IMR-90 (cell line): ENCODE measurements at regions not wholly inside any gene's neighbourhood (a gene's known extent, or its start where the extent isn't known, plus 50 kb on each side); places are given as distances from the start of the nearest gene placed in this dataset.
A peak's percentile ranks its signal among the peaks of the same experiment; 100 is the strongest.

ENCODE experiments used
- ATAC-seq: fragments of 200-7000 bp; cut with Tn5 transposase; 2 replicates; pipeline ENCODE4 v1.9.1; 2020; ENCODE audit warnings: low read depth, mild to moderate bottlenecking, moderate library complexity
- BruUV-seq: library from RNA; stranded (reverse); fragments of 400-500 nt; replicated peaks from 2 replicates; lab custom pipeline; 2021; lab: Mats Ljungman, UMichigan
- CTCF ChIA-PET: fragments of 300-600 bp; formaldehyde crosslinking; extraction: SDS; loops from one replicate; lab custom pipeline; 2021; ENCODE audit warnings: antibody characterized with exemption; lab: Yijun Ruan, JAX
- POLR2A ChIA-PET: fragments of 300-600 bp; sonication (Branson Sonifier 250); formaldehyde crosslinking; loops from one replicate; lab custom pipeline; 2022; ENCODE audit warnings: antibody characterized with exemption; ENCODE audit not compliant: unreplicated experiment; lab: Charles Lee
- DNase-seq: peaks from one replicate; pipeline ENCODE4 v3.0.0; 2013
- H2AFZ ChIP-seq: replicated peaks from 2 replicates; pipeline ENCODE3; 2013; ENCODE audit warnings: low read length, mild to moderate bottlenecking; ENCODE audit not compliant: poor library complexity
- H2AK5ac ChIP-seq: 2 replicates; pipeline ENCODE4 v1.6.1; 2013; ENCODE audit warnings: low read depth, low read length, inconsistent platforms
- H2AK9ac ChIP-seq: replicated peaks from 2 replicates; pipeline ENCODE3; 2013; ENCODE audit warnings: mild to moderate bottlenecking, low read depth, low read length, moderate library complexity; ENCODE audit not compliant: poor library complexity
- H2BK120ac ChIP-seq: 2 replicates; pipeline ENCODE4 v1.6.1; 2013; ENCODE audit warnings: low read depth, low read length, inconsistent platforms
- H2BK15ac ChIP-seq: 3 replicates; pipeline ENCODE4 v1.6.1; 2013; ENCODE audit warnings: low read depth, low read length, inconsistent platforms
- H2BK20ac ChIP-seq: 2 replicates; pipeline ENCODE4 v1.6.1; 2013; ENCODE audit warnings: low read depth, mild to moderate bottlenecking, inconsistent platforms, low read length, moderate library complexity
- H2BK5ac ChIP-seq: 2 replicates; pipeline ENCODE4 v1.6.1; 2013; ENCODE audit warnings: mild to moderate bottlenecking, low read depth, low read length, inconsistent platforms; ENCODE audit not compliant: poor library complexity, severe bottlenecking
- H3K14ac ChIP-seq: replicated peaks from 2 replicates; pipeline ENCODE4 v1.6.1; 2013; ENCODE audit warnings: low read depth, low read length, inconsistent platforms
- H3K18ac ChIP-seq: 2 replicates; pipeline ENCODE4 v1.6.1; 2013; ENCODE audit warnings: low read depth, low read length, control low read depth
- H3K23ac ChIP-seq: 2 replicates; pipeline ENCODE4 v1.6.1; 2013; ENCODE audit warnings: low read depth, low read length, inconsistent platforms
- H3K27ac ChIP-seq: 2 replicates; pipeline ENCODE4 v1.5.1; 2013; ENCODE audit warnings: mild to moderate bottlenecking, control low read depth, low read length; ENCODE audit not compliant: insufficient read depth
- H3K27me3 ChIP-seq: 2 replicates; pipeline ENCODE4 v1.6.1; 2013; ENCODE audit warnings: low read length; ENCODE audit not compliant: control insufficient read depth, insufficient read depth
- H3K36me3 ChIP-seq: 2 replicates; pipeline ENCODE4 v1.6.1; 2013; ENCODE audit warnings: low read length, mixed read lengths; ENCODE audit not compliant: control insufficient read depth, insufficient read depth
- H3K4ac ChIP-seq: 2 replicates; pipeline ENCODE4 v1.6.1; 2013; ENCODE audit warnings: low read depth, low read length, inconsistent platforms
- H3K4me1 ChIP-seq: 2 replicates; pipeline ENCODE4 v1.6.1; 2013; ENCODE audit warnings: low read length, mixed read lengths; ENCODE audit not compliant: control insufficient read depth, insufficient read depth
- H3K4me2 ChIP-seq: 2 replicates; pipeline ENCODE4 v1.6.1; 2013; ENCODE audit warnings: low read depth, mild to moderate bottlenecking, control low read depth, low read length, moderate library complexity
- H3K4me3 ChIP-seq: 2 replicates; pipeline ENCODE4 v1.5.1; 2013; ENCODE audit warnings: low read depth, mild to moderate bottlenecking, control low read depth, low read length, moderate library complexity; ENCODE audit not compliant: insufficient read depth
- H3K56ac ChIP-seq: 2 replicates; pipeline ENCODE4 v1.6.1; 2013; ENCODE audit warnings: low read length, inconsistent platforms; ENCODE audit not compliant: insufficient read depth; ENCODE audit errors: extremely low read depth
- H3K79me1 ChIP-seq, 2 experiments: 2 replicates each; pipeline ENCODE4 v1.6.1; 2013; ENCODE audit warnings: low read length in 2 of 2, inconsistent platforms in 1 of 2, low read depth in 1 of 2
- H3K9ac ChIP-seq: 2 replicates; pipeline ENCODE4 v1.6.1; 2013; ENCODE audit warnings: low read depth, low read length, control low read depth
- H3K9me1 ChIP-seq: 2 replicates; pipeline ENCODE4 v1.6.1; 2013; ENCODE audit warnings: low read length, inconsistent platforms; ENCODE audit not compliant: insufficient read depth
- H3K9me3 ChIP-seq: 2 replicates; pipeline ENCODE4 v1.6.1; 2013; ENCODE audit warnings: low read length; ENCODE audit not compliant: control insufficient read depth, insufficient read depth
- H4K20me1 ChIP-seq: 2 replicates; pipeline ENCODE4 v1.6.1; 2013; ENCODE audit warnings: low read length, inconsistent platforms; ENCODE audit not compliant: insufficient read depth
- H4K5ac ChIP-seq: 2 replicates; pipeline ENCODE4 v1.6.1; 2013; ENCODE audit warnings: mild to moderate bottlenecking, low read depth, low read length, control low read depth
- H4K8ac ChIP-seq, 2 experiments: 2 replicates each; pipeline ENCODE4 v1.6.1; 2013; ENCODE audit warnings: low read depth in 2 of 2, low read length in 2 of 2, control low read depth in 1 of 2, inconsistent platforms in 1 of 2
- H4K91ac ChIP-seq: 2 replicates; pipeline ENCODE4 v1.6.1; 2013; ENCODE audit warnings: low read depth, low read length, inconsistent platforms; ENCODE audit not compliant: insufficient read depth
- BHLHE40 ChIP-seq: fragments of 150-350 bp; IDR thresholded peaks from 2 replicates; pipeline ENCODE4 v1.6.1; 2016; ENCODE audit warnings: mild to moderate bottlenecking, low read depth, low read length
- CHD1 ChIP-seq: IDR thresholded peaks from 2 replicates; pipeline ENCODE4 v1.6.1; 2012; ENCODE audit warnings: low read depth, low read length, improper control_type of control experiment
- ELK1 ChIP-seq: fragments of 150-350 bp; IDR thresholded peaks from 2 replicates; pipeline ENCODE4 v1.6.1; 2016; ENCODE audit warnings: low read depth, mild to moderate bottlenecking, low read length, moderate library complexity, borderline replicate concordance
- NFE2L2 ChIP-seq: fragments of 150-350 bp; IDR thresholded peaks from 2 replicates; pipeline ENCODE4 v1.6.1; 2016; ENCODE audit warnings: low read depth, mild to moderate bottlenecking, low read length
- RCOR1 ChIP-seq: IDR thresholded peaks from 2 replicates; pipeline ENCODE4 v1.6.1; 2012; ENCODE audit warnings: mild to moderate bottlenecking, low read length, improper control_type of control experiment; ENCODE audit not compliant: insufficient replicate concordance
- SMC3 ChIP-seq: fragments of 150-350 bp; IDR thresholded peaks from 2 replicates; pipeline ENCODE4 v1.6.1; 2016; ENCODE audit warnings: low read depth, mild to moderate bottlenecking, antibody characterized with exemption, low read length, moderate library complexity
- USF2 ChIP-seq: fragments of 150-350 bp; IDR thresholded peaks from 2 replicates; pipeline ENCODE4 v1.6.1; 2017; ENCODE audit warnings: mild to moderate bottlenecking, antibody characterized with exemption, low read length, low read depth
- WGBS, 2 experiments: methylation state at CpG; one replicate each; pipeline versions ENCODE4 v1.1.5 to v1.1.7; 2013; ENCODE audit warnings: missing lambda C conversion rate in 2 of 2; ENCODE audit not compliant: insufficient read length in 1 of 2; ENCODE audit errors: extremely low coverage in 2 of 2; 5-methylcytosine and 5-hydroxymethylcytosine counted together
- dilution Hi-C: fragments of 300-500 bp; cut with HindIII; formaldehyde crosslinking; loops from one replicate; pipeline ENCODE4 v1.14.3; 2018; ENCODE audit warnings: low sequenced_read_pairs; ENCODE audit not compliant: unreplicated experiment
- in situ Hi-C: fragments of 300-500 bp; cut with MboI; formaldehyde crosslinking; loops from 3 replicates; pipeline ENCODE4 v1.14.3; 2019; ENCODE audit warnings: low sequenced_read_pairs, inconsistent platforms, mixed read lengths
- intact Hi-C: fragments of 100-400 bp; cut with micrococcal nuclease; formaldehyde crosslinking; loops from 2 replicates; pipeline ENCODE4 v1.10.0; 2022

- Histone ChIP-seq H3K36me3 (no peaks in the 10 kb centered on the region), H2AFZ (no peak overlapping the region), H4K5ac (no peak overlapping the region), H2BK20ac (no peak overlapping the region; the same call in 1 of the 2 replicates), H2BK120ac (peak overlapping the region; percentile 22; the same call in 1 of the 2 replicates), H3K27me3 (no peaks in the 10 kb centered on the region), H3K27ac (no peak overlapping the region), H3K4me1 (peaks cover 2% of the 10 kb centered on the region; the same call in 1 of the 2 replicates), H3K23ac (no peak overlapping the region), H3K9me1 (peaks cover 7% of the 10 kb centered on the region; the same call in 1 of the 2 replicates), H3K14ac (no peak overlapping the region), H3K4ac (no peak overlapping the region), H3K4me3 (no peak overlapping the region), H4K8ac (no peak overlapping the region), H3K18ac (no peak overlapping the region), H4K91ac (no peak overlapping the region; the same call in 1 of the 2 replicates), H3K9ac (no peak overlapping the region), H3K79me1 (no peaks in the 10 kb centered on the region), H3K4me2 (no peak overlapping the region), H2BK5ac (no peak overlapping the region), H2AK5ac (peak overlapping the region; percentile 7; the same call in 1 of the 2 replicates), H3K56ac (no peak overlapping the region), H4K20me1 (no peaks in the 10 kb centered on the region), H2AK9ac (no peak overlapping the region), H2BK15ac (no peak overlapping the region), H3K9me3 (no peaks in the 10 kb centered on the region)
- in situ Hi-C loops = no loop called here
- DNase-seq (no peak), ATAC-seq (no peak)
- dilution Hi-C loops = no loop called here
- POLR2A ChIA-PET = no interaction called here
- 92% methylated on average over 2 of the region's 5 CpGs; no CpG with 5 or more reads in 1 of the 2 experiments for WGBS, 2 experiments
- TF ChIP-seq ELK1 (no peak), BHLHE40 (no peak), USF2 (no peak), SMC3 (no peak), CHD1 (no peak), RCOR1 (no peak), NFE2L2 (no peak)
- BruUV-seq = no TSS peak
- intact Hi-C loops = no loop called here
- CTCF ChIA-PET = interaction anchor here (0.6 to 1.1 kb wide), 2 partner anchors 11 to 186 kb away, joined by 4 to 6 read pairs; no protein-coding TSS in a partner anchor
Measured at GRCh38 chr1:234712891-234713305, 102.9 kb upstream of the IRF2BP2 start.
